ENCODE measurements at regions not wholly inside any gene's neighbourhood (a gene's known extent, or its start where the extent isn't known, plus 50 kb on each side); places are given as distances from the start of the nearest gene placed in this dataset.

- CTCF ChIA-PET: interaction anchor here (1.5 kb wide), 1 partner anchor 10 kb away, joined by 4 read pairs; no protein-coding TSS in a partner anchor
- POLR2A ChIA-PET: no interaction called here
- DNase-seq (ENCODE audit: extremely low spot score): no peak
- no peak for TF ChIP-seq CTCF (IDR thresholded peaks at IDR 0.05; ENCODE audit: control extremely low read depth, extremely low read depth, low read depth, missing control alignments)
Observed at GRCh38 chr5:125154301-125155110, 408.1 kb upstream of the ZNF608 start.

DNA sequence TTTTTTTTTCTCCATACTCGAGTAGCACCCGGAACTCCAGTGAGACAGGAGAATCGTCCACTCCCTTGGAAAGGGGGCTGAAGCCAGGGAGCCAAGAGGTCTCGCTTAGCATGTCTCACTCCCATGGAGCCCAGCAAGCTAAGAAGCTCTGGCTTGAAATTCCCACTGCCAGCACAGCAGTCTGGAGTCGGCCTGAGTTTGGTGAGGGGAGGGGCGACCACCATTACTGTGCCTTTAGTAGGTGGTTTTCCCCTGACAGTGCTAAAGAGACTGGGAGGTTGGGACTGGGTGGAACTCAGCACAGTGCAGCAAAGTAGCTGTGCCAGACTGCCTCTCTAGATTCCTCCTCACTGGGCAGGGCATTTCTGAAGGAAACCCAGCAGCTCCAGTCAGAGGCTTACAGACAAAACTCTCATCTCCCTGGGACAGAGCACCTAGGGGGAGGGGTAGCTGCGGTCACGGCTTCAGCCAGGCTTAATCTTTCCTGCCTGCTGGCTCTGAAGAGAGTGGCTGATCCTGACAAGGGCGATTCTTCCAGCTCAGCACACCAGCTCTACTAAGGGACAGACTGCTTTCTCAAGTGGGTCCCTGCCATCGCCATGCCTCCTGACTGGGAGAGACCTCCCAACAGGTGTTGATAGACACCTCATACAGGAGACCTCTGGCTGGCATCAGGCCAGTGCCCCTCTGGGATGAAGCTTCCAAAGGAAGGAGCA, 414.5 kb upstream of the ZNF608 start:
- ChIA-PET CTCF (interaction anchor here (1.2 kb wide), 1 partner anchor 9 kb away, joined by 5 read pairs; no protein-coding TSS in a partner anchor), POLR2A (no interaction called here)
- DNase-seq (ENCODE audit: extremely low spot score): no peak
- no peak for TF ChIP-seq CTCF (IDR thresholded peaks at IDR 0.05; ENCODE audit: control extremely low read depth, extremely low read depth, low read depth, missing control alignments)

- no peak for DNase-seq (ENCODE audit: extremely low spot score)
- TF ChIP-seq CTCF (IDR thresholded peaks at IDR 0.05; ENCODE audit: control extremely low read depth, extremely low read depth, low read depth, missing control alignments): no peak
- CTCF ChIA-PET: no interaction called here
- POLR2A ChIA-PET: no interaction called here
Observed at GRCh38 chr5:125162714-125163113, 416.3 kb upstream of the ZNF608 start.

DNA sequence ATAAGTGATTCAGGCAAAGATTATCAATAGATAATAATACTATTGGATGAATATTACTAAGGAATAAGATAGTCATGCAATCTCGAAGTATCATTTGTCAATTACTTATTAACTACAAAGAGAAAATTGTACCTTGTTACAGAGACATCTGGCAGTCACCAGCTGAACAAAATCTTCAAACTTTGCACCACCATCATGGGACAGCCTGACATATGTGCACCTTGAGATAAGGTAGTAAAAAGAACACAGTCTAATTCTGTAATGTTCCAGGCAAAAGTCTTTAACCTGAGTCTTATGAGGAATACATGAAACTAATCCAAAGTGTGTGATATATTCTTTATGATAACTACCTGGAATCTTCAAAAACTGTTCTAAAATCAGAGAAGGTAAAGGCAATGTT, 423.0 kb upstream of the ZNF608 start:
- no peak for TF ChIP-seq CTCF (IDR thresholded peaks at IDR 0.05; ENCODE audit: control extremely low read depth, extremely low read depth, low read depth, missing control alignments)
- DNase-seq (ENCODE audit: extremely low spot score): no peak
- ChIA-PET POLR2A (no interaction called here), CTCF (interaction anchor here (1.3 to 1.9 kb wide), 2 partner anchors 9 to 22 kb away, joined by 4 to 5 read pairs; no protein-coding TSS in a partner anchor)

DNA sequence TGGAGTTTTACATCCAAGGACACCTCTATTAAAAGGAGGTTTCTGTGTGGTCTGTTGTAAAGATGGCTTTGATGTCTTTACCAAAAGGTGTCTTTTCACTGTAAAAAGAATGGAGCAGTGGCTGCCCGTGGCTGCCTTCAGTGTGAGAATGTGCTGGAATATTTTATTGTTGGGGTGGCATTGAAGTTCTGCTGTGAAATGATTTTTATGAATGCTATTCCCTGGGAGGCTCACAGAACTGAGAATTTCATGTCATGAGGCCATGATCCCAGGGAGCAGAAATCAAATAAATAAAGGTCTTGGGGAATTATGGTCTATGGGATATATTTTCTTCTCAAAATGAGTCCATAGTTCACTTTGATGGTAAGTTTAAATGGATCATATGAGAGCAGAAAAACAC, 425.2 kb upstream of the ZNF608 start:
- no peak for TF ChIP-seq CTCF (IDR thresholded peaks at IDR 0.05; ENCODE audit: control extremely low read depth, extremely low read depth, low read depth, missing control alignments)
- DNase-seq (ENCODE audit: extremely low spot score): no peak
- POLR2A ChIA-PET: no interaction called here
- CTCF ChIA-PET: interaction anchor here (1.3 kb wide), 1 partner anchor 11 kb away, joined by 5 read pairs; no protein-coding TSS in a partner anchor

DNA sequence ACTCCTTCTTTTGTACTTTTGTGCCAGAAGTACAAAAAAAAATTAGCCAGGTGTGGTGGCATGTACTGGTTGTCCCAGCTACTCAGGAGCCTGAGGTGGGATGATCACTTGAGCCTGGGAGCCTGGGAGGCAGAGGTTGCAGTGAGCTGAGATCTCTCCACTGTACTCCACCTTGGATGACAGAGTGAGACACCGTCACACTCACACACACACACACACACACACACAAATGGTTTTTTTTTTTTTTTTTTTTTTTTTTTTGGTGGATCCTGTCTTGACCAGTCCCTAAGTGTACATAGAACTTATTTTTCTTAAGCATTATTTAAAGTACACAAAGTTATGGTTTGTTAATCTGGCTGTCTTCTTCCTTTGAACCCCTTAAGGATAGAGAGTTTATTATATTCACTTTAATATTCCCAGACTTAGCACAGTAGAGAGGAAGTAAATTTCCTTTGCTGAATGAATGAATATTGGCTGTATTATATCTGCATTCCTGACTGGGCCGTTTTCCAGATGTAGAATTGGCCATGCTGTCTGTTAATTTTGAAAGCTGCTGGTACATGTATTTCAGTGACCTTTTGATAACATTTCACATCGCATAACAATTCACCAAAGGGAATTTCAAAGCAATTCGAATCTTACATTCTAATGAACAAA, 429.0 kb upstream of the ZNF608 start:
- ChIA-PET CTCF (interaction anchor here (1.0 to 1.7 kb wide), 2 partner anchors 23 to 51 kb away, joined by 4 to 5 read pairs; no protein-coding TSS in a partner anchor), POLR2A (no interaction called here)
- no peak for TF ChIP-seq CTCF (IDR thresholded peaks at IDR 0.05; ENCODE audit: control extremely low read depth, extremely low read depth, low read depth, missing control alignments)
- DNase-seq (ENCODE audit: extremely low spot score): no peak

Measured in GM10248 (cell line).